Thoracic aorta (tissue), 2 donors: ENCODE measurements at regions not wholly inside any gene's neighbourhood (a gene's known extent, or its start where the extent isn't known, plus 50 kb on each side); places are given as distances from the start of the nearest gene placed in this dataset.
"Not testable (repeated sequence)": the region's sequence is repeated elsewhere in the genome, so short reads cannot be mapped to it uniquely, and the experiment has no call there.

Experiments used
- ATAC-seq: fragments of 150-250 bp; one replicate; pipeline ENCODE4 v1.8.0; 2017; ENCODE audit warnings: low read depth; ENCODE audit not compliant: insufficient number of reproducible peaks, low FRiP score
- DNase-seq: peaks from one replicate; pipeline ENCODE4 v3.0.0-alpha.2; 2020; ENCODE audit warnings: low spot score
- H3K27ac ChIP-seq, 2 donors: fragments of 200-600 bp; sonication (generic); 1 replicate in 1 of 2; 2 replicates in 1 of 2; pipeline ENCODE4 v1.5.1; 2016; ENCODE audit warnings: mild to moderate bottlenecking in 2 of 2, moderate library complexity in 2 of 2
- H3K27me3 ChIP-seq: fragments of 200-600 bp; sonication (generic); replicated peaks from 2 replicates; pipeline ENCODE4 v1.6.0; 2016; ENCODE audit warnings: mild to moderate bottlenecking; ENCODE audit not compliant: insufficient read depth
- H3K36me3 ChIP-seq: fragments of 200-600 bp; sonication (generic); one replicate; pipeline ENCODE4 v1.5.1; 2016
- H3K4me1 ChIP-seq, 2 donors: fragments of 200-600 bp; sonication (generic); 1 replicate in 1 of 2; 2 replicates in 1 of 2; pipeline versions ENCODE4 v1.5.1 to v1.6.0; 2016; ENCODE audit warnings: low read depth in 2 of 2, mild to moderate bottlenecking in 1 of 2; ENCODE audit not compliant: control insufficient read depth in 1 of 2
- H3K4me3 ChIP-seq: fragments of 200-600 bp; sonication (generic); 2 replicates; pipeline ENCODE4 v1.5.1; 2016; ENCODE audit warnings: mild to moderate bottlenecking
- H3K9me3 ChIP-seq: fragments of 200-600 bp; sonication (generic); 2 replicates; pipeline ENCODE4 v1.5.1; 2016
- TF ChIP-seq, protein P1 (sequence below): fragments of 200-600 bp; sonication (generic); IDR thresholded peaks from one replicate; pipeline ENCODE4 v1.5.1; 2019; ENCODE audit warnings: antibody characterized with exemption

DNA sequence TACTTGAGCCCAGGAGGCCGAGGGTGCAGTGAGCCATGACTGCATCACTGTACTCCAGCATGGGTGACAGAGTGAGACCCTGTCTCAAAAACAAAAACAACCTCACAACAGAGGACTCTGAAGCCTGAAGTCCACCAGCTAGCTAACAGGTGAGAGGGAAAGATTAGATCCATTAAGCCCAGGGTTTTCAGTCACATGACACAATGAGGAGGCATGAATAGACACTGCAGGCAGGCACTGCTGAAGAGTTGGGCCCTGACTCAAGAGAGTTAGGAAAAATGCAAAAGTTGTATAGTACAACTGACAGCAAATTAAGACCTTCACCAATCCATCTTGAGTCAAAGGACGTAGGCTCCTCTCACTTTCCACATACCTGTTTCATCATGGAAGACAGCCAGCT, 64.9 kb downstream of the IARS1 start:
- no peaks in the 10 kb centered on the region for H3K4me1 ChIP-seq
- no peaks in the 10 kb centered on the region for H3K9me3 ChIP-seq
- no peaks in the 10 kb centered on the region for H3K27me3 ChIP-seq
- H3K4me3 ChIP-seq = no peak overlapping the region
- no peak for ATAC-seq
- H3K27ac ChIP-seq = no peak overlapping the region
- no peak for DNase-seq
- H3K36me3 ChIP-seq = peaks cover 29% of the 10 kb centered on the region
- TF ChIP-seq, protein P1, sequence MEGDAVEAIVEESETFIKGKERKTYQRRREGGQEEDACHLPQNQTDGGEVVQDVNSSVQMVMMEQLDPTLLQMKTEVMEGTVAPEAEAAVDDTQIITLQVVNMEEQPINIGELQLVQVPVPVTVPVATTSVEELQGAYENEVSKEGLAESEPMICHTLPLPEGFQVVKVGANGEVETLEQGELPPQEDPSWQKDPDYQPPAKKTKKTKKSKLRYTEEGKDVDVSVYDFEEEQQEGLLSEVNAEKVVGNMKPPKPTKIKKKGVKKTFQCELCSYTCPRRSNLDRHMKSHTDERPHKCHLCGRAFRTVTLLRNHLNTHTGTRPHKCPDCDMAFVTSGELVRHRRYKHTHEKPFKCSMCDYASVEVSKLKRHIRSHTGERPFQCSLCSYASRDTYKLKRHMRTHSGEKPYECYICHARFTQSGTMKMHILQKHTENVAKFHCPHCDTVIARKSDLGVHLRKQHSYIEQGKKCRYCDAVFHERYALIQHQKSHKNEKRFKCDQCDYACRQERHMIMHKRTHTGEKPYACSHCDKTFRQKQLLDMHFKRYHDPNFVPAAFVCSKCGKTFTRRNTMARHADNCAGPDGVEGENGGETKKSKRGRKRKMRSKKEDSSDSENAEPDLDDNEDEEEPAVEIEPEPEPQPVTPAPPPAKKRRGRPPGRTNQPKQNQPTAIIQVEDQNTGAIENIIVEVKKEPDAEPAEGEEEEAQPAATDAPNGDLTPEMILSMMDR = no peak

DNA sequence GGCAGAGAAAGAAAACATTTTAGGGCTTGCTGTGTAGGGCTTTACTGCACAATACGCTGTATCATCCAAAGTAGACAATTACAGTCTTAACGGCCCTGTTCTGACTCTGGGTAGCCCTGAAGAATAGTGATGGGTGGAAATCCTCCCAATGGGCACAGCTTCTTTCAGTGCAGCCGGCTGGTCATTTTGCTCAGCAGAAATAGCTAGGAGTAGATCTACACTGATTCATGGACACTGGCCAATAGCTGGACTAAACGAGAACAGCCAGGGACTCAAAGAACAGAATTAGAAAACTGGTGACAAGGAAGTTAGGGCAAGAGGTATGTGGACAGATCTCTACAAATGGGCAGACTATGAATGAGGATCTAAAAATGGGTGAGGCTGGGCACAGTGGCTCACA, 69.3 kb downstream of the IARS1 start:
- no peaks in the 10 kb centered on the region for H3K9me3 ChIP-seq
- no peak for DNase-seq
- H3K27ac ChIP-seq = no peak overlapping the region
- ATAC-seq = no peak
- TF ChIP-seq, protein P1 = no peak
- H3K4me3 ChIP-seq = no peak overlapping the region
- no peaks in the 10 kb centered on the region for H3K4me1 ChIP-seq
- H3K36me3 ChIP-seq = peaks cover 46% of the 10 kb centered on the region
- H3K27me3 ChIP-seq = no peaks in the 10 kb centered on the region

DNA sequence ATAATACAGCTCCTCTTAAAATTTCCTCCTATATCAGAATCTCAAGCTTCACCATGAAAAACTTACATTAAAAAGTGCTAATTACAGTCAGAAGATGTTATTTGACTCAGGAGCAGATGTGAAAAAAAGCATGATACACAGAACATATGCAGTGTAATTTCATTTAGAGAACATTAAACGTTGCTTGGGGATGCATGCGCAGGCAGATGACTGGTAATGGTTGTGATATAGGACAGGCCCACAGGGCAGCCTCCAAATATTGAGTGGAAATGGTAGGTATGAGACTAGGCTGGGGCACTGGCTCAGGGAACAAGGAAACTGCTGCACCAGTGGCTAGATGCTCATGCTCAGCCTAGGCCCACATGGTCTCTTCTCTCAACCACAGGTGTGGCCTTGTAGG, 69.7 kb downstream of the IARS1 start:
- no peaks in the 10 kb centered on the region for H3K4me1 ChIP-seq
- no peak overlapping the region for H3K27ac ChIP-seq
- peaks cover 44% of the 10 kb centered on the region for H3K36me3 ChIP-seq
- no peaks in the 10 kb centered on the region for H3K9me3 ChIP-seq
- no peak overlapping the region for H3K4me3 ChIP-seq
- TF ChIP-seq, protein P1 = no peak
- DNase-seq (no peak), ATAC-seq (no peak)
- no peaks in the 10 kb centered on the region for H3K27me3 ChIP-seq

DNA sequence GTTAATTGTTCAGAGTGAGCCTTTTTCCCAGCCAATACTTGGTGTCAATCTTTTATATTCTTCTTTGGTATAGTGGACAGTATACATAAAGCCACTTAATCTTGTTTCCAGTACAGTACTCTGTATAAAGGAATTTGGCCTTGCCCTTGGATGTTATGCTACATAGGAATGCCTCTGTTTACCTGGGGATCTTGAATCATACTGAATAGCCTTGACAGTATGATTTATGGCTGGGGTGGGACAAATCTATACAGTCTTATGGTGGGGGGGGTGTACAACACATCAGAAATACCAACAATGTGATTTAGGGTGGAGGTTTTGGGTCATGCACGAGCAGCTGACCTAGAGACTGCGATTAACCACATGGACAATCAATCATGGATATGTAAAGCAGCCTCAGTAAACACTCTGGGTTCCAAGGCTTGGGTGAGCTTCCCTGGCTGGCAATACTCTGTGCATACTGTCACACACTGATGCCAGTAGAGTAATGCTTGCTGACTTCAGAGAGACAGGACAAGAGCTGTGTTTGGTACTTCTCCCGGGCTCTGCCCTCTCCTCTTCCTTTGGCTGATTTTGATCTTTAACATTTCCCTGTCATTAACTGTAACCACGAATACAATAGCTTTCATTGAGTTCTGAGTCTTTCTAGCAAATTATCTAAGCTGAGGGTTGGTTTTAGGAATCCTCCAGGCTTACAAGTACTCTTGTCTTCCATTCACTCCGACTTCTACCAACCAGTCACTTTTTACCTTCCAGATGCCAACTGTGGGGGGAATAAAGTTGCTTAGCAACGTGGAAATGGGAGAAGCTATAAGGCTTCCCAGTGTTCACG, 84.6 kb downstream of the IARS1 start:
- Histone ChIP-seq H3K27me3 (no peaks in the 10 kb centered on the region), H3K27ac (no peak overlapping the region), H3K4me1 (peaks cover 0 to 8% of the 10 kb centered on the region in 2 donors), H3K4me3 (no peak overlapping the region), H3K9me3 (no peaks in the 10 kb centered on the region), H3K36me3 (peaks cover 17% of the 10 kb centered on the region)
- TF ChIP-seq, protein P1 = no peak
- DNase-seq = no peak
- ATAC-seq = no peak

DNA sequence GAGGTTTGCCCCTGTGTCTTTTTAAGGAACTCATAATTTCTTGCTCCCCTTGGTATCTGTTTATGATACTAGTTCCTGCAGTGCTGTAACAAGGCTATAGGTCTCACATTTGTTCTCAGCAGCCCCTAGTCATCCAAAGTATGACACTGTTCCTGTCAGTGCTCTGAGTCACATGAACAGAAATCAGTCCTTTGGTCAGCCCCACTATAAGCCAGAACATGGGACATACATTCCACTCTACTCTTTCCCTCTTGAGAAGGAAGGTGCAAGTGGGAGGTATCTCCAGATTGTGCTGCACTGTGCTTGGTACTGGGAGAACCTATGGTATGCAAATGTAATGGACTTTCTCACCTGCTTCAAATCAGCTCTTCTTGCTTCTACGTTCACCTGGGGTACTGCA, 87.0 kb downstream of the IARS1 start:
- ATAC-seq (no peak), DNase-seq (no peak)
- Histone ChIP-seq H3K4me1 (no peaks in the 10 kb centered on the region), H3K4me3 (no peak overlapping the region), H3K27me3 (no peaks in the 10 kb centered on the region), H3K27ac (no peak overlapping the region), H3K36me3 (peaks cover 15% of the 10 kb centered on the region), H3K9me3 (no peaks in the 10 kb centered on the region)
- TF ChIP-seq, protein P1 = no peak

DNA sequence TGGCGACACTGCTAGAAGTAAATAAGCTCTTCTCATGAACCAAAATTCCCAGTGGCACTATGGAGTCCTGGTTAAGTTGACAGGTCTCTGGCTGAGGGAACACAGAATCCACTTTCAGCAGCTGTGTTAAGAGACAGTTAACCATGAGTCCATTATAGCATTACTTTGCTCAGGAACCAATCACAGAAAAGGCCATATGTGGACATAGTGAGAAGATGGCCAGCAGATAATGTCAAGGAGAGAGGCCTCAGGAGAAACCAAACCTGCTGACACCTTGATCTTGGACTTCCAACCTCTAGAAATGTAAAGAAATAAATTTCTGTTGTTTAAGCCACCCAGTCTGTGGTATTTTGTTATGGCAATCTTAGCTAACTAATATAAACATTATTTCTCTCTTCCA, 88.7 kb upstream of the SPTLC1 start:
- not testable (repeated sequence) for H3K36me3 ChIP-seq, H3K27ac ChIP-seq, H3K9me3 ChIP-seq, ATAC-seq, DNase-seq, H3K27me3 ChIP-seq, H3K4me1 ChIP-seq, H3K4me3 ChIP-seq

DNA sequence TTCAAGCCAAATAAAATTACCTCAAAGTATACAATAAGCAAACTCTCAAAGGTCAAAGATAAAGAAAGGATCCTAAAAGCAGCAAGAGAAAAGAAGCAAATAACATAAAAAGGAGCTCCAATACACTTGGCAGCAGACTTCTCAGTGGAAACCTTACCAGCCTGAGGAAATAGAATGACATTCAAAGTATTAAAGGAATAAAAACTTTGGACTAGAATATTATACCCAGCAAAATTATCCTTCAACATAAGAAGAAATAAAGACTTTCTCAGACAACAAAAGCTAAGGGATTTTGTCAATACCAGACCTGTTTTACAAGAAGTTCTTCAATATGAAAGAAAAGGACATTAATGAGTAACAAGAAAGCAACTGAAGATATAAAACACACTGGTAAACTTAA, 83.0 kb upstream of the SPTLC1 start:
- not testable (repeated sequence) for H3K4me1 ChIP-seq, DNase-seq, H3K27ac ChIP-seq, H3K9me3 ChIP-seq, H3K27me3 ChIP-seq, H3K4me3 ChIP-seq, ATAC-seq, H3K36me3 ChIP-seq
